Endodermal cell (in vitro differentiated cells): ENCODE measurements at regions not wholly inside any gene's neighbourhood (a gene's known extent, or its start where the extent isn't known, plus 50 kb on each side); places are given as distances from the start of the nearest gene placed in this dataset.

Experiments
- DNase-seq: peaks from one replicate; pipeline ENCODE4 v3.0.0-alpha.2; 2017
- H3K27ac ChIP-seq: 2 replicates; pipeline ENCODE4 v1.5.1; 2013; ENCODE audit warnings: mild to moderate bottlenecking, low read depth, low read length, moderate library complexity
- H3K27me3 ChIP-seq: 2 replicates; pipeline ENCODE4 v1.6.1; 2013; ENCODE audit warnings: mild to moderate bottlenecking, low read length, moderate library complexity; ENCODE audit not compliant: insufficient read depth, control insufficient read depth, poor library complexity, severe bottlenecking
- H3K36me3 ChIP-seq: 2 replicates; pipeline ENCODE4 v1.7.0; 2013; ENCODE audit warnings: mild to moderate bottlenecking, low read length, moderate library complexity; ENCODE audit not compliant: control insufficient read depth, insufficient read depth
- H3K4me1 ChIP-seq: one replicate; pipeline ENCODE4 v1.7.0; 2013; ENCODE audit warnings: low read length; ENCODE audit not compliant: control insufficient read depth, insufficient read depth
- H3K4me3 ChIP-seq: 2 replicates; pipeline ENCODE4 v1.5.1; 2013; ENCODE audit warnings: mild to moderate bottlenecking, low read length, moderate library complexity
- H3K9ac ChIP-seq: 2 replicates; pipeline ENCODE4 v1.6.1; 2013; ENCODE audit warnings: mild to moderate bottlenecking, low read length, moderate library complexity; ENCODE audit not compliant: poor library complexity, severe bottlenecking; ENCODE audit errors: extremely low read depth
- H3K9me3 ChIP-seq: 2 replicates; pipeline ENCODE4 v1.6.1; 2013; ENCODE audit warnings: mild to moderate bottlenecking, low read length, moderate library complexity; ENCODE audit not compliant: control insufficient read depth
- H3K27ac Mint-ChIP-seq: 2 replicates; pipeline ENCODE4 v1.8.0; 2020; ENCODE audit warnings: mixed read lengths
- H3K27me3 Mint-ChIP-seq: 2 replicates; pipeline ENCODE4 v1.8.0; 2021; ENCODE audit warnings: mild to moderate bottlenecking, mixed read lengths; ENCODE audit not compliant: insufficient read depth
- H3K36me3 Mint-ChIP-seq: 2 replicates; pipeline ENCODE4 v1.8.0; 2020; ENCODE audit warnings: low read depth, mixed read lengths
- H3K4me1 Mint-ChIP-seq: 2 replicates; pipeline ENCODE4 v1.8.0; 2020; ENCODE audit warnings: mixed read lengths
- H3K4me3 Mint-ChIP-seq: 2 replicates; pipeline ENCODE4 v1.8.0; 2020; ENCODE audit warnings: mild to moderate bottlenecking, moderate library complexity, mixed read lengths
- H3K9me3 Mint-ChIP-seq: 2 replicates; pipeline ENCODE4 v1.8.0; 2020; ENCODE audit warnings: mild to moderate bottlenecking, mixed read lengths
- WGBS, 2 experiments: methylation state at CpG; one replicate each; pipeline versions ENCODE4 v1.1.5 to v1.1.7; 2013; ENCODE audit warnings: missing lambda C conversion rate in 2 of 2, mixed read lengths in 1 of 2; ENCODE audit not compliant: insufficient coverage in 1 of 2, insufficient read length in 1 of 2; 5-methylcytosine and 5-hydroxymethylcytosine counted together
- TF ChIP-seq, protein P1 (sequence below): fragments of 200-600 bp; sonication (generic); conservative IDR thresholded peaks from 2 replicates; pipeline ENCODE4 v1.5.0; 2021; ENCODE audit warnings: antibody characterized with exemption, mild to moderate bottlenecking

DNA sequence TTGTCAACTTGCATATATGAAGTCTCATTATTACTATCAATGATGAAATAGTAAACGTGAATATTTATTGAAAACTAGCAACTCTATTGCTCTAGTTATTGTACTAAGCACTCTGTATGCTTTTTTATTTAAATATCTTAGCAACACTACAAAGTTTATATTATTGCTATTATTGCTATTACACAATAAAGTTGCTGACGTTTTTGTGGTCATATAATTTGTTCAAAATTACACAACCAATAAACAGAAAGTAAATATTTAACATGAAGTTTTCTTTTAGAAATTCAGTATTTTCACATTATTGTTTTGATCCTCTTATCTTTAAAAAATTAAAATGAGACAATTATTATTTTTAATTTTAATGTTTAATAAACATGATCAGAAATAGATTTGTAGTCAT, 1521.1 kb upstream of the PCDH7 start:
- Mint-ChIP-seq H3K4me1 (no peaks in the 10 kb centered on the region), H3K4me3 (no peak overlapping the region)
- H3K9me3 ChIP-seq = no peaks in the 10 kb centered on the region

DNA sequence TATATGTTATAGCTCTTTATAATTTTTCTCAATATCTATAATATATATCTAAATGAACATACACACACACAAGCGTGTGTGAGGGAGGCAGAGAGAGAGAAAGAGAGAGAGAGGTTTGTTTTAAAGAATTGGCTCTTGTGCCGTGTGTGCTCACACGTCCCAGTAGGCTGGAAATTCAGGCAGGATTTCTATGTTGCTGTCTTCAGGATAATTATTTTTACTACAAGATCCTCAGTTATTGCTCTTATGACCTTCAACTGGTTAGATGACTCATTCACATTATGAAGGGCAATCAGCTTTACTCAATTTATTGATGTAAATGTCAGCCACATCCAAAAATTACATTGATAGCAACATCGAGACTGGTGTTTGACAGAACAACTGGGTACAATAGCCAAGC, 1520.7 kb upstream of the PCDH7 start:
- H3K4me3 ChIP-seq = no peak overlapping the region
- no peaks in the 10 kb centered on the region for H3K36me3 ChIP-seq
- no peak overlapping the region for H3K9ac ChIP-seq
- Mint-ChIP-seq H3K36me3 (no peaks in the 10 kb centered on the region), H3K4me3 (no peak overlapping the region), H3K27me3 (peaks cover 2% of the 10 kb centered on the region), H3K27ac (no peak overlapping the region), H3K9me3 (no peaks in the 10 kb centered on the region), H3K4me1 (no peaks in the 10 kb centered on the region)
- no peaks in the 10 kb centered on the region for H3K4me1 ChIP-seq
- no peaks in the 10 kb centered on the region for H3K9me3 ChIP-seq
- no peaks in the 10 kb centered on the region for H3K27me3 ChIP-seq
- whole genome bisulfite sequencing, 2 experiments = 91 to 100% methylated on average over 1 to 4 of the region's 4 CpGs
- H3K27ac ChIP-seq = no peak overlapping the region
- DNase-seq = no peak
- TF ChIP-seq, protein P1, sequence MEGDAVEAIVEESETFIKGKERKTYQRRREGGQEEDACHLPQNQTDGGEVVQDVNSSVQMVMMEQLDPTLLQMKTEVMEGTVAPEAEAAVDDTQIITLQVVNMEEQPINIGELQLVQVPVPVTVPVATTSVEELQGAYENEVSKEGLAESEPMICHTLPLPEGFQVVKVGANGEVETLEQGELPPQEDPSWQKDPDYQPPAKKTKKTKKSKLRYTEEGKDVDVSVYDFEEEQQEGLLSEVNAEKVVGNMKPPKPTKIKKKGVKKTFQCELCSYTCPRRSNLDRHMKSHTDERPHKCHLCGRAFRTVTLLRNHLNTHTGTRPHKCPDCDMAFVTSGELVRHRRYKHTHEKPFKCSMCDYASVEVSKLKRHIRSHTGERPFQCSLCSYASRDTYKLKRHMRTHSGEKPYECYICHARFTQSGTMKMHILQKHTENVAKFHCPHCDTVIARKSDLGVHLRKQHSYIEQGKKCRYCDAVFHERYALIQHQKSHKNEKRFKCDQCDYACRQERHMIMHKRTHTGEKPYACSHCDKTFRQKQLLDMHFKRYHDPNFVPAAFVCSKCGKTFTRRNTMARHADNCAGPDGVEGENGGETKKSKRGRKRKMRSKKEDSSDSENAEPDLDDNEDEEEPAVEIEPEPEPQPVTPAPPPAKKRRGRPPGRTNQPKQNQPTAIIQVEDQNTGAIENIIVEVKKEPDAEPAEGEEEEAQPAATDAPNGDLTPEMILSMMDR = no peak

More for the DNA sequence above, 1521.1 kb upstream of the PCDH7 start:
- Histone ChIP-seq H3K4me1 (no peaks in the 10 kb centered on the region), H3K36me3 (no peaks in the 10 kb centered on the region), H3K4me3 (no peak overlapping the region), H3K9ac (no peak overlapping the region), H3K27ac (no peak overlapping the region), H3K27me3 (no peaks in the 10 kb centered on the region)
- H3K36me3 Mint-ChIP-seq = no peaks in the 10 kb centered on the region
- no peaks in the 10 kb centered on the region for H3K9me3 Mint-ChIP-seq
- no peak for DNase-seq
- H3K27ac Mint-ChIP-seq = no peak overlapping the region
- no CpG with 5 or more reads among the region's 2 CpGs for WGBS, 2 experiments
- TF ChIP-seq, protein P1 = no peak
- peaks cover 2% of the 10 kb centered on the region for H3K27me3 Mint-ChIP-seq

DNA sequence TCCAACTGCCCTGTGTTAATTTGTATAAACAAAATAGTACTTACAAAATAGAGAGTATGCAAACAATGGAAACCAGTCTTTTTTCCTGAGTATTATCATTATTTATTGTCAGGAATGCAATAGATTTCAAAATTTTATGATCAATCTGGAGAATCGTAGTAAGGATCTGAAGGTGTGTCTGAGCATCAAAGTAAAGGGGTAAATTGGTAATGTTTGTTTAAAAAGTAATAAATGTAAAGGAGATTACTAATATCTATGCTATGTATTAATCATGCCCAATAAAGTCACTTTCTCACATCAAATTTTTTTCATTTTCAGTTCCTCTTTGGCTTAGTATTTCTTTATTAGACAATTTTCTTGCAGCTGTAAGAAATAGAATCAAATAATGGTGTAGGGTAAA, 1507.1 kb upstream of the PCDH7 start:
- DNase-seq = no peak
- WGBS, 2 experiments = 73% methylated on average over 1 of the region's 1 CpG; no CpG with 5 or more reads in 1 of the 2 experiments
- Mint-ChIP-seq H3K4me1 (no peaks in the 10 kb centered on the region), H3K4me3 (no peak overlapping the region), H3K27ac (no peak overlapping the region), H3K27me3 (no peaks in the 10 kb centered on the region), H3K9me3 (no peaks in the 10 kb centered on the region), H3K36me3 (no peaks in the 10 kb centered on the region)
- H3K4me1 ChIP-seq = no peaks in the 10 kb centered on the region
- TF ChIP-seq, protein P1 = no peak
- H3K9me3 ChIP-seq = no peaks in the 10 kb centered on the region
- no peaks in the 10 kb centered on the region for H3K27me3 ChIP-seq
- H3K9ac ChIP-seq = no peak overlapping the region
- no peak overlapping the region for H3K27ac ChIP-seq
- no peaks in the 10 kb centered on the region for H3K36me3 ChIP-seq
- no peak overlapping the region for H3K4me3 ChIP-seq
